Activated CD4-positive, alpha-beta T cell treated with anti-CD3 and anti-CD28 coated beads for 1 hour (primary cell): ENCODE measurements at regions not wholly inside any gene's neighbourhood (a gene's known extent, or its start where the extent isn't known, plus 50 kb on each side); places are given as distances from the start of the nearest gene placed in this dataset.
"Not testable (repeated sequence)": the region's sequence is repeated elsewhere in the genome, so short reads cannot be mapped to it uniquely, and the experiment has no call there.

Experiments
- DNase-seq: peaks from one replicate; pipeline ENCODE4 v3.0.0-alpha.2; 2020

DNA sequence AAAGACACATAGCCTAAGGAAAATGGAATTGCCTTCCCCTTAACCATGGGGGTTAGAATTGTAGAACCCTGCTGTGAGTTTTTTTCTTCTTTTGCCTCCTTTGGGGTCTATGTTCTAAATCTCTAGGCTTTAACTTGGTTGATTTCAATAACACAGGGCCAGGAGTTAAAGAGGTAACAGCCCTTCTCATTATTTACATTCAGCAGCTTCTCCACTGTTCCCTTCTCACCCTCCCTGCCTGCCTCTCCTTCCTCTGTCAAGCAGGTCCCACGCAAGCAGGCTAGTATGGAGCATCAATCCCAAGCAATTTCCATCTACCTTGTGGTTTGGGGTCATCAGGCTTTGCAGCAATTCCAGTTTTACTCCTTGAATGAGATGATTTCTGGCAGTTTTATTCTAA is 236.1 kb upstream of the G2E3 start:
- no peak for DNase-seq

DNA sequence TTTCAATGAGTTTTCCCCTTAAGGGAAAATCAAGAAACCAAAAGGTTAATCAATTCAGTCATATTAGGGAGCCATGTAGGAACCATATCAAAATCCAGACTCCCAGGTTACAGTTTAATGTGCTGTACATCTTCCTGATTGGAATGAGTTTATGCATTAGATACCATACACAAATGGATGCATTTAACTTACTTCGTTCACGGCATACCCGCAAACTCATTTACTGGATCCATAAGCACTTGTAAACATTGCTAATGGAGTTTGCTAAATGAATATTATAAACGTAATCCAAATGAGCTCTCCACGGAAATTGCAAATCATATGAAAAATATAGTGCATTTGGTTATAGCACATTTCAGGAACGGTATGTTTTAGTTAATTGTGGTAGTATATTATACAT is 228.9 kb upstream of the G2E3 start:
- DNase-seq, result no peak

DNA sequence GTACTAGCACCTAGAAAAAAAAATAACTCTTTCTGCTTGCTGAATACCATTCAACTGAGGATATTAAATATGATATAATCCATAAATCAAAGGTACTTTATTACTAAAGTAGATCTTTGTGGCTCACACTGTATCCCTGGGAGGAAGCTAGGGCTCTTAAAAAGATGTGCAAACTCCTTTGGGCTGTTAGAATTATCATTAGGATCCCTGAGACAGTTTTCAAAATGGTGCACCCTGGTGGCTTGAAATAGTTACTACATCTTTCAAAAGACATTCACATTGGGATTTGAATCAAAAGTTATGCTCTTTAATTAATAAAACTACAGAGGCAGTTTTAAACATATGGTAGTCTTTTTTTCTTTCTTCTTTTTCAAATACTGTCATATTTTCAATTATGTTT is 228.5 kb upstream of the G2E3 start:
- DNase-seq, result no peak

DNA sequence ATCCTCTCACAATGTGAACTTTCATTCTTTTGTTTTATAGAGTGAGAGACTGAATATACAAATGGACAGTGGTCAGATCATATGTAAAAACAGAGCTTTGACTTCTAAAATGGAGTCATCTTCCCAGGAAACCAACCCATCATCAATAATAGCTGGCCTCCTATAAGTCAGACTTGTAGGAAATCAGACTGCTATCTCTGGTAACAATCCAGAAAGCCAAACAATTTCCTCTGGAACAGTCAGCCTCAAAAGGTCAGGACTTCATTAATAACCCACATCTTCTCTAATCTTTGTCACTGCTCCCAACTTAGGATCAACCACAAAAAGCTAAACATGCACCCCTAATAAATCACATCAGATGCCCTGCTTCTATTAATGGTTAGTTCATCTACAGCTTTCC is 227.9 kb upstream of the G2E3 start:
- no peak for DNase-seq

DNA sequence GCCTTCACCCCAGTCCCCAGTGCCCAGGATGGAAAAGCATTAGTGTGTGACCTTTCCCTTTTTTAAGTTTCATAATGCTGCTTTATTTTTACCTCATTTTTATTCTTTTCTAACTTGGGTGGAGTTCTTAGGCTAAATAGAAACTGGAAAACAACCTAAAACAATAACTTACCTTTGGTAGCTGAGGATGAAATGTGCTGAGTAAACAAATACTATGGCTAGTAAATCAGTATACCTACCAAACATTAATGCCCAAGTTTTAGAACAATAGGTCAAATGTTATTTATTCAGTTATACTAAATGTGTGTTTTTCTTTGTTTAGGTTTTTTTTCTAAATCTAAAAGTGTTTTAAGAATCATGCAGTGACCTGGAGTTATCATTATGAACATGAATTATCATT is 226.6 kb upstream of the G2E3 start:
- no peak for DNase-seq

DNA sequence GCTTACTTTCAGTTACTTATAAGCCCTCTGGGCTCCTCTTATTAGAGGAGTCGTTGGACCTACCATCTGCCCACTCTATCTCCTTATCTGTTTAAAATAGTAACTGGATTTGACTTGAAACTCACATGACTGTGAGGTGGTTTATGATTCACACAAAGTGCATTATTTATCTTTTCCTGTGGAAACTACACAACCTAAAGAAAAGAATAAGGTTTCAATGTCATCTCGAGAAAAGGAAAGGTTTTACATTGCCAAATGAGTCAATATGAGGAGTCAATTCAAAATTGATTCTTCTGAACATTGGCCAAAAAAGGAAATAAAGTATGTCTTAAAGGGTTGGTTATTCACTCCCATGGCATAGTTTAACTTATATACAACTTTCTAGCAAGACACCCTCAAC is 225.0 kb upstream of the G2E3 start:
- DNase-seq, result no peak

DNA sequence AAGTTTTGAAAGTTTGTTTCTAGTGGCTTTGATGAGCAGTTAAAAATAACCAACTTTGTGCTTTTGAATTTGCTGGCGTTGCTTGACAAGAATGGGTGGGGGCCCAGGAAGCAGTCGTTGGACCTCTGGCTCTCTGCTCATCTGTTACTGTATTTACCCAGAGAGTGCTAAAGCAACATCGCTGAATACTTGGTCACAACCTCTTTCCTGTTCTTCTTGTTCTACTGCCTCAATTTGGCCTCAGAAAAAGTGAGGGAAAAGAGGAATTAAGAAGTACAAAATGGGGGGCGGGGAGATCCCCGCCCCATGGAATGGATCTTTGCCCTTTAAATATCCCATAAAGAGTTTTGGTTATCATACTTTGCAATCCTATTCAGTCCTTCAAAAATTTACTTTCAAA is 221.5 kb upstream of the G2E3 start:
- no peak for DNase-seq

DNA sequence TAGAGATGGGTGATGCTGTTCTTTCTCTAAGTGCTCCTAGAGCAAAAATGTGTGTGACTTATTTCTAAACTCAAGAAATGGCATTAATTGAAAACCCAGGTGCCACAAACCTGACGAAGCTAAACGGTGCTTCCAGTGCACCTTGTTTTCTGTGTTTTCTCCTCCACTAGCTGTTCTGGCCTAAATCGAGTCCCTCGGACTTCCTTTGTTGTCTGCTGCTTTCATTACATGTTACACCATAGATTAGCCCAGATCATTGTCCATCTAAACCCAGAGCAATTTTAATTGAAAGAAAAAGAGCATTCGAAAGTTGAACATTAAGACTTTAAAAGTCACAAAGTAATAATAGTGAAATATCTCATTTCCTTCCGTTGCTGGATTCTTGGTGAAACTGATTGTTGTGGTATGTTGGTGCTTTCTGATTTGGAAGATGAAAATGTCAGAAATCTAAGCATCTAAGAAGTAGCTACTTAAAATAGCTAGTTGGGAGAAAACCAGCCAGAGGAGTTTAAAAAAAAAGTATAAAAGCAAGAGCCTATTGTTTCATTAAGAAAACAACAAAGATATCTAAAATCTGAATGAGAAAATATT is 219.6 kb upstream of the G2E3 start:
- no peak for DNase-seq

DNA sequence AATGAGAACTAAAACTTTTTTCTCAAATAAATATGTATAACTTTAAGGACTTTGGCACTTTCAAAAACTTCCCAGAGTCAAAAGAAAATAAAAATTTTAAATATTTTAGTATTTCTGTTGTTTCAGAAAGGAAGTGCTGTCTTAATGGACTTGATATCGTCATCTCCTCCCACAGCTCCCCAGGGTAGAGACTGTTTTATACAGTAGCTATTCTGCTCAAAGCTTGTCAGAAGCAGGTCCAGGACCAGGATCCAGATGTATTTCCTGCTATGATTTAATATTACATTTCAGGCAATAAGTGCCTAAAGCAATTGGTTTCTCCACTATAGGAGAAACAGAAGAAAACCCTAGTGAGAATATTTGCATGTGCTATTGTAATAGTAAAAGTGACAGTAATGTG is 218.5 kb upstream of the G2E3 start:
- no peak for DNase-seq

DNA sequence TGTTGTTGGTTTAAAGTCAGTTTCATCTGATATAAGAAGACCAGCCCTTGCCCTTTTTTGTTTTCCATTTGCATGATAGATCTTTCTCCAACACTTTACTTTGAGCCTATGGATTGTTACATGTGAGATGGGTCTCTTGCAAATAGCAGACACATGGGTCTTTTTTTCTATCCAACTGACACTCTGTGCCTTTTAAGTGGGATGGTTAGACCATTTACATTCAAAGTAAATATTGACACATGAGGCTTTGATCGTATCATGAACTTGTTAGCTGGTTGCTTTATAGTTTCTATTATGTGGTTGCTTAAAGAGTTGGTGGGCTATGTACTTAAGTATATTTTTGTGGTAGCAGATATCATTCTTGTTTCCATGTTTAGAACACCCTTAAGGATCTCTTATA is 213.4 kb upstream of the G2E3 start:
- DNase-seq, result no peak

DNA sequence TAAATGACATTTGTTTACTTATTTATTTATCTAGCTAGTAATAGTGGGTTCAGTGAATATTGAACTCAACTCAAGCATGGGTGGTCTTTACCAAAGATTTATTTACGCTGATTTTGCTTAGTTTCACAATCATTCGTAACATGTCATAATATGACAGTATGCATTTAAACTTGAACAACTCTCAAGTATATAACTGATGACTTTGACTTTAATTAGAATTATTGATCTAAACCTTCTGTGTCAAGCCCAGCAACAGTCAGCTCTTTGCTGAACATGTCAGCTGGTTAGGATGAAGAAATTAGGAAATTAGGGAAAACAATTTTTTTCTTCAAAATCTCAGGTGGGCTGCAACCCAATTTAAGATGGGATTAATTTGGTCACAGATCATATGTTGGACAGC is 210.5 kb upstream of the G2E3 start:
- DNase-seq, result no peak

DNA sequence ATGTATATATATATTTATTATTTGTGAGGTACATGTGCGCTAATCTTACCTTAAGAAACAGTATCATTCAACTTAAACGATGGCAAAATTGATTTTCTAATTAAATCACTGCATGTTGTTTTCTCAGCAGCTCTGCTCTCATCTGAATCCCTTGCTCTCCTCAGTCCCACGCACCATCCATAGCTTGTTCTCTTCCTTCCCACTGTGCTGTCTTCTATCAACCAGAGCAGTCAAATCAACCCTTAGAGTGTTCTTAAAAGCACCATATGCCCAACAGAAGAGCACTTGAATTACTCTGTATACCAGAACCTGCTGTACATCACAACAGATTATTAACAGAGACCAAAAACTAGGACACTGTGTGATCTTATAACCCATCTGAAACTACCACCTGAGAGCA is 209.4 kb upstream of the G2E3 start:
- no peak for DNase-seq

DNA sequence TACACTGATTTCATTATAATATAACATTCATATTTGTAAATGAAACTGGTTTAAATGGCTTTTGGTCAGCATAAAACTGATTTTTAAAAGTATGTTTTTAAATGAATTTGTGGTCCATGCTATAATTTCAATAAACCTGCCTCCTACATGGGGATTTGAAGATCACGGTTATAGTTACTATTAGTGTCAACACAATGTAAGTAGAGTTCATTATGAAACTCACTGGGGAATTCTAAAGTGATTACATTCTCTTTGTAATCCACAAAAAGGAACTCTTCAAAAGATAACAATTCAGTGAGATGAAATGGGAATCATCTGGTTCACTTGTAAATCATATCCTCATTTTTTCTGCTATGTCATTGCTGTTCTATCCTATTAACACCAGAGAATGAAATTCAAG is 204.5 kb upstream of the G2E3 start:
- DNase-seq, result no peak

DNA sequence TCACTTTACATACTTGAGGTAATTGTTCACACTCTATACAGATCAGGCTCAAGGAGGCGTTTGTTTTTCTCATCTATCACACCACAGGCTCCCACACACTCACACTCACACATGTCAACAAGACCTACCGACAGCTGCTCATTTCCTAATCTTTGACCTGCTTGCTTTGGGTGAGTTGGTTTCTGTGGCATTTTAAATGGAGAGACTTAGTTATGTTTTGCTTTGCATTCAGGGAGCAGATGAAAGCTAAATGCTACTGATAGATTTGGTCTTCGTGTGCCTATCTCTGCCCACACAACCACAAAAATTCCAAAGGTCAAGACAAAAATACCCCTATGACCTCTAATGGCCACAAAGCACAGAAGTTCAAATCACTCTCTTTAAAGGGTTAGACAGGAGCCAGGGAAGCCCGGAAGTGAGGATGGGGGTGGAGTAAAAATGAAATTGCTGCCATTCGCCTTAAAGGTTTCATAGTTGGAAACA is 203.5 kb upstream of the G2E3 start:
- DNase-seq, result no peak

DNA sequence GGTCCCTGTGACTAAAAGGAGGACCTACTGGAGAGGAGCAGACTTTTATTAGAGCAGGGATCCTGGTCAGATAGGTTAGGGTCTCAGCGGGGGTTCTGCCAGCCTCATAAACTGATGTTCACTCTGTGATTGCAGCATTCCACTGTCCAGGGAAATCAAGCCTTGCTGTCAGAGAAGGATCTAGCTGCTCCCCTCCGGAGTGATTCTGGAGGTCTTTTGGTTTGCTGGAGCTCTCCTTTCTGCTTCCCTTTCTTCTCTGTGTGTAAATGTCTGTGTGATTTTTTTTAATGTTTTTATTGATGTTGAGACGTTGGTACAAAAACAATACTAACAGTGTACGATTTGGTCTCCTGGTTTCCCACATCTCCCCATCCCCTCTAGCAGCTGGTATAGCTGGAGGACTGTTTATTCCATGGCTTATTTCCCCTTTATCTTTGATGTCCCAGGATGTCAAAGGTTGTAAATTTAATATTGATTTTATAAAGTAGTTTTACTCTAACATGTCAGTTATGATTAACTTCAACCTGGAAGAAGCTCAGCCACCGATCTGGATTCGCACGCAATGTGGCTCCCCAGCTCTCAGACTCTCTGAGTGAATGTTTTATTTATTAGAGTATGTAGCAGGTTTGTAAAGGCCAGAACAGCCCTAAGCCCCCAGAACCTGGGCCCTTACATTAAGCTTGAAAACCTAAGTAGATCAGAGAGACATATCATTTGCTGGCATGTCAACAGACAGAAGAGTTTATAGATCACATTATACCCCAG is 202.3 kb upstream of the G2E3 start:
- no peak for DNase-seq

DNA sequence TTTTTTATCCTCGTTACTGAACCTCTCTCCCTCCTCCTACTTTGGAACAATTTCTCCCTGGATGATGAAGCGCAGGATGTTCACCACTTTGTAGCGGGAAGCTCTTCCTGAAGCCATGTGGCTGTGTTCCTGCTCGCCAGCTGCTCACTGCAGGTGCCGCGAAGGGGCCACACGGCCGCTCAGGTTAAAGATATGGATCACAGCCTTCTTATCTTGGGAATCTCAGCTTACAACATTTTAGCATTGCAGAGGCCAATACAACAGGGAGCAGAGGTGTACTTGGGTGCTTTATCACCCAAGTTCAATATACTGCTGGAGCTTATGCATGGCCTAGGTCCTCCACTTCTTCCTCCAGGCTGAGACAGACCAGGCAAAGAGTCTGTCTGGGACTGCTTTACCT is 201.2 kb upstream of the G2E3 start:
- no peak for DNase-seq

DNA sequence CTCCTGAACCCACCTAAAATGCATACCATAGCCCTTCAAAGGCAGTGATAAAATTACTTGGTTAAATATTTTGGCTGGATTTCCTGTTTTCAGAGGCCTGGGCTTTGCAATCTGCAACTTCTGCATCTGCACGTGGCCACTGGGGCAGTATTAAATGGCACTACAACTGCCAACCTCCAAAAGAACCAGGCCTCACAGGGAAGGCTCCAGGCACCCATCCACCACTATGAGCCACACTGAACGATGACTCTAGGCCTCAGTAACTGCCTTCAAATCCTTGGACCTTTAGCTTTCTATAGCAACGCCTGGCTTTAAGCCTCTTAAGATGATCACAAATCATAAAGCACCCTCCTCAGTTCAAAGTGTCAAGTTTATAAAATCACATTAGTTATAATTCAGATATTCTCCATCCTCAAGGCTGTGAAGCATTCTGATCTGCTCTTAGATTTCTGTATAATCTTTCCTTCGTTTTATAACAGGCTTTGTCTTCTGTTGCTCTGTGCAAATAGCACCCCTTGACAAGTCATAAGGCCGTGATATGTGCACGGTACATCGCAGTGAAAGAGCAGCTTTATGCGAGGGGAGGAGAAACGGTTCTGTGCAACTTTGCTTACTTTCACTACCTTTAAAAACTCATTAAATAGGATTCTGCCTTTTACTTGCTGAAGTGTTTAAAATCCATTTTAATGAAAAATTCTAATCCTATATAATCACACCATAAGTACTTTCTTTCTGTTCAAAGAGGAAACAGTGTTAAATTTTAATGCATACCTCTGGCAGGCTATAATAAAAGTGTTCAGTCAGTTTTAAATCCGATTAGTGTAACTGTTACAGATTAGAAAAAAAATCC is 196.4 kb upstream of the G2E3 start:
- no peak for DNase-seq

DNA sequence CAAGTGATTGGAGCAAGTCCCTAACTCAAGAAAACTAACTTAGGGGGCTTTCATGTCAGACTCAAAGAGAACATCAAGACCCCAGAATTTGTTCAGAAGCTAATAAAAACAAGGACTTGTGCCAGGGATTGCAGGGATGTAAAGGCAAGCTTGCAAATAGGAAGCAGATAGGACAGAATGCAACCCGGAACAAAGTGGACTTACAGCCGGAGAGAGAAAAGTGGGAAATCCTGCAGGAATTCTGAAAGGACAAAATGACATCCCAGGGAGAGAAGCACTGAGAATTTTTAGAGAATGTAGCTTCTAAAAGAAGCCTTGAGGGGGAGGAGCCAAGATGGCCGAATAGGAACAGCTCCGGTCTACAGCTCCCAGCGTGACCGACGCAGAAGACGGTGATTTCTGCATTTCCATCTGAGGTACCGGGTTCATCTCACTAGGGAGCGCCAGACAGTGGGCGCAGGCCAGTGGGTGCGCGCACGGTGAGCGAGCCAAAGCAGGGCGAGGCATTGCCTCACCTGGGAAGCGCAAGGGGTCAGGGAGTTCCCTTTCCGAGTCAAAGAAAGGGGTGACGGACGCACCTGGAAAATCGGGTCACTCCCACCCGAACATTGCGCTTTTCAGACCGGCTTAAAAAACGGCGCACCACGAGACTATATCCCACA is 195.6 kb upstream of the G2E3 start:
- not testable (repeated sequence) for DNase-seq

DNA sequence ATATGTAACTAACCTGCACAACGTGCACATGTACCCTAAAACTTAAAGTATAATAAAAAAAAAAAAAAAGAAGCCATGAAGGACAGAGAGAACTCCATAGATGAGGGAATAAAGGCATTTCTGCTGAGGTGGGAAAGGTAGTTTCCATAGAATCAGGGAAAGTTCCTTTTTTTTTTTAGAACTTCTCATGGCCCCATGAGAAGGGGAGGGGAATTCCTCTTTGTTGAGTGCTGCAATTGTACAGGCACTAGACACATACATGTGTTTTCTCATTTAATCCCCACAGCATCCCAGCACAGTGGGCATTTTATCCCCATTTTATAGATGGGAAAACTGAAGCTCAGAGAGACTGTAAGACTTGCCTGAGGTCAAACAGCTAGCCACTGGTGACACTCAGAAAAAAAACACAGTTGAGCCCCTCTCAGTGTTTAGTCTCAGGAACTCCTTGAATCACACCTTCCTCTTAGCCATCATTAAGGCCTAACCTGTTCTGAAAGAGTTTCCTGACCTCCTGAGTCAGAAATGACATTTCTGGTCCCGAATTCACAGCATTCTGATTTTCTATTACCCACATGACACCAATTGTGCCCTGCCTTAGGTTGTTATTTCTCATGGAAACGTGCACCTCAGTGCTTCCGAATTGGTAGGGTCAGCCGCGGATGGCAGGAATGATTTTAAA is 189.3 kb upstream of the G2E3 start:
- no peak for DNase-seq

DNA sequence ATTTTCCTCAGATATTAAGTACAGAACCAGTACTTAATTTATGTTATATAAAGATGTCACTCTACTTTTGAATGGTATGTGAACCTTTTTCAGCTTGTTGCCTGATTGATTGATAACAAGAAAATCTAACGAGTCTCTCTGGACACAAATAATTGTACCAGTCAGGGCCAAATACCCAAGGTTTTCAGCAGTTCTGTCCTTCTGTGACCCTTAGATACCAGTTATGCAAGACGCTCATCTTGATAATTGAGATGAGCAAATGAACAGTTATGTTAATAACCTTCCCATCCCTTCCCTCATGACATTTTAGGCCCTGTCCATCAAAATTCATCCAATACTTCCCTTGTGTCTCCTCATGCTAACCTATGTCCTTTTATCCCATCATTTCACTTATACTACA is 185.9 kb upstream of the G2E3 start:
- no peak for DNase-seq

DNA sequence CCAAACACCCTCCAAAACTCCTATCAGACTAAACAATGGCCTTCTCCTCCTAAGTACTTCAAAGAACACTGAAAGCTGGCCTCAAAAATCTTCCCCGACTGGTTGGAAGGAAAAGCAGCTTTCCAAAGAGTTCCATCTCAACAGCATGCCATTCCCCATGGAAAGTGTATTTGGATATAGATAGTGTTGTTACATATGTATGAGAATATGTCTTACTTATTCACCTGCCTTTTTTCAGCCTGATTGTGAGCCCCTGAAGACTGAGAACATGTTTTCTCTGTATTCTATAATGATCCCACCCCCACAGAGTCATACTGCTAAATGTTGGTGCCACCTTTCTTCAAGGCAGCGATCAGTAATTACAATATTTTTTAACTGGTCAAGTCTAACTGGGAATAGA is 185.4 kb upstream of the G2E3 start:
- DNase-seq, result no peak

DNA sequence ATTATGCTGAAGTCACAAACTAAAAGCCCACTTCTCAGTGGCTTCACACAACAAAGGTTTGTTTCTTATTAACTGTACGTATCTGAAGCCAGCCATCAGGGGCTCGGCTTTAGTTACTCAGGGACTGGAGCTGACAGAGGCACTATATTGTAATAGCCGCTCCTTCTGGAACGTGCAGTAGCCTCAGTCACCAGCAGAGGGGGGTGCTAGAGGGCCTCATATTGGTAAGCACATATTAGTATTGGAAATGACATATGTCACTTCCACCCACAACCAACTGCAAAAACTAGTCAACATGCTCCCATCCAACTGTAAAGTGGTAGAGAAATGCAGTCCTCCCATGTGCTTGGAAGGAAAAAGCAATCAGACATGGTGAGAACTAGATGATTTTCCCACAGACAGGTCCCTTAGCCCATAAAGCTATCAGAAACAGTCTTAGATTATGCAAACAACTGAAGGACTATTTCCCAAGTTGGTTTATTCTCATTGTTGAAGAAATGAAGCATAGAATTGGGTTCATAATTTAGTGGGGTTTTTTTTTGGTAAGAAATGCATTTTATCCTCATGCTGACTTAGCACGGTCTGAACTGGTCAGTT is 183.6 kb upstream of the G2E3 start:
- DNase-seq, result peak; percentile 37
